T-helper 2 cell treated with Interferon-gamma antibody and Interleukin-4, amounts not matched to agents 100 ng/mL and 5 ng/mL, for 36 hours (primary cell): ENCODE measurements at regions not wholly inside any gene's neighbourhood (a gene's known extent, or its start where the extent isn't known, plus 50 kb on each side); places are given as distances from the start of the nearest gene placed in this dataset.
"Not testable (repeated sequence)": the region's sequence is repeated elsewhere in the genome, so short reads cannot be mapped to it uniquely, and the experiment has no call there.

Source experiments
- intact Hi-C: fragments of 100-400 bp; cut with micrococcal nuclease; formaldehyde crosslinking; loops from one replicate; pipeline ENCODE4 v1.15.1; 2023

GRCh38 chr20:33908336-33908735 lies 85.4 kb upstream of the RALY start:
- intact Hi-C loops, result no loop called here

- intact Hi-C loops, result no loop called here
Observed at GRCh38 chr20:33908868-33909267, 84.8 kb upstream of the RALY start.

GRCh38 chr20:33909331-33909921 lies 84.3 kb upstream of the RALY start:
- intact Hi-C loops, result no loop called here

GRCh38 chr20:33910056-33910455 lies 83.7 kb upstream of the RALY start:
- intact Hi-C loops, result no loop called here

- intact Hi-C loops, result no loop called here
Observed at GRCh38 chr20:33910529-33911327, 83.0 kb upstream of the RALY start.

GRCh38 chr20:33914919-33915318 lies 78.8 kb upstream of the RALY start:
- intact Hi-C loops, result loop anchor here (1.0 to 5.0 kb wide), 2 partner anchors 123 to 214 kb away; no protein-coding TSS in a partner anchor

- intact Hi-C loops, result loop anchor here (1.0 to 5.0 kb wide), 2 partner anchors 124 to 213 kb away; no protein-coding TSS in a partner anchor
Observed at GRCh38 chr20:33915726-33916331, 77.9 kb upstream of the RALY start.

- intact Hi-C loops, result loop anchor here (5.0 kb wide), 1 partner anchor 124 kb away; no protein-coding TSS in a partner anchor
Observed at GRCh38 chr20:33916768-33917167, 76.9 kb upstream of the RALY start.

GRCh38 chr20:33917831-33918525 lies 75.7 kb upstream of the RALY start:
- intact Hi-C loops, result loop anchor here (5.0 kb wide), 1 partner anchor 126 kb away; no protein-coding TSS in a partner anchor

GRCh38 chr20:33918662-33919061 lies 75.0 kb upstream of the RALY start:
- intact Hi-C loops, result loop anchor here (5.0 kb wide), 1 partner anchor 126 kb away; no protein-coding TSS in a partner anchor

GRCh38 chr20:33919653-33920052 lies 74.1 kb upstream of the RALY start:
- intact Hi-C loops, result loop anchor here (5.0 kb wide), 1 partner anchor 127 kb away; no protein-coding TSS in a partner anchor

- intact Hi-C loops, result no loop called here
Observed at GRCh38 chr20:33922224-33922623, 71.5 kb upstream of the RALY start.

GRCh38 chr20:33923740-33924139 lies 70.0 kb upstream of the RALY start:
- intact Hi-C loops, result no loop called here

- intact Hi-C loops, result no loop called here
Observed at GRCh38 chr20:33925867-33926266, 67.8 kb upstream of the RALY start.

GRCh38 chr20:33926425-33926824 lies 67.3 kb upstream of the RALY start:
- intact Hi-C loops, result no loop called here

- intact Hi-C loops, result no loop called here
Observed at GRCh38 chr20:33927724-33928123, 66.0 kb upstream of the RALY start.

- intact Hi-C loops, result loop anchor here (5.0 kb wide), 1 partner anchor 197 kb away; no protein-coding TSS in a partner anchor
Observed at GRCh38 chr20:33929917-33930316, 63.8 kb upstream of the RALY start.

- intact Hi-C loops, result loop anchor here (1.0 to 5.0 kb wide), 2 partner anchors 136 to 194 kb away; no protein-coding TSS in a partner anchor
Observed at GRCh38 chr20:33933469-33933909, 60.2 kb upstream of the RALY start.

- intact Hi-C loops, result no loop called here
Observed at GRCh38 chr20:33936656-33937055, 57.1 kb upstream of the RALY start.

- intact Hi-C loops, result not testable (repeated sequence)
Observed at GRCh38 chr20:33939031-33939430, 54.7 kb upstream of the RALY start.

- intact Hi-C loops, result no loop called here
Observed at GRCh38 chr20:33940666-33941065, 53.0 kb upstream of the RALY start.
